SK-N-SH (cell line): ENCODE measurements at regions not wholly inside any gene's neighbourhood (a gene's known extent, or its start where the extent isn't known, plus 50 kb on each side); places are given as distances from the start of the nearest gene placed in this dataset.

Experiments
- CTCF ChIA-PET: fragments of 300-600, 350-600 bp; formaldehyde crosslinking; extraction: SDS; loops from one replicate; lab custom pipeline; 2021; lab: Yijun Ruan, JAX
- POLR2A ChIA-PET: fragments of 350-600 bp; sonication (Branson Sonifier 250); formaldehyde crosslinking; extraction: SDS; loops from one replicate; lab custom pipeline; 2020; ENCODE audit warnings: antibody characterized with exemption, inconsistent platforms; lab: Yijun Ruan, JAX
- DNase-seq: peaks from one replicate; pipeline ENCODE4 v3.0.0; 2012
- H2AFZ ChIP-seq: fragments of 200-600 bp; sonication (generic); 2 replicates; pipeline ENCODE4 v1.8.1; 2016; ENCODE audit warnings: antibody characterized with exemption, mild to moderate bottlenecking, low read depth
- H3F3A ChIP-seq: fragments of 200-600 bp; sonication (generic); replicated peaks from 2 replicates; pipeline ENCODE3; 2016; ENCODE audit warnings: antibody characterized with exemption, mild to moderate bottlenecking; ENCODE audit not compliant: insufficient read depth
- H3K27ac ChIP-seq, 2 experiments: fragments of 200-500 bp in 1 of 2; fragments of 200-600 bp in 1 of 2; sonication (Bioruptor generic) in 1 of 2; sonication (generic), shearing (Covaris generic) in 1 of 2; 2 replicates each; pipeline versions ENCODE4 v1.5.1 to v1.6.1; 2014 to 2016; ENCODE audit warnings: low read depth in 2 of 2, inconsistent platforms in 1 of 2, low read length in 1 of 2, mild to moderate bottlenecking in 1 of 2, mixed read lengths in 1 of 2
- H3K27me3 ChIP-seq: fragments of 200-600 bp; sonication (generic), shearing (Covaris generic); 2 replicates; pipeline ENCODE4 v1.6.1; 2016; ENCODE audit warnings: mixed run types; ENCODE audit not compliant: insufficient read depth
- H3K36me3 ChIP-seq, 2 experiments: fragments of 200-500 bp in 1 of 2; fragments of 200-600 bp in 1 of 2; sonication (Bioruptor generic) in 1 of 2; sonication (generic) in 1 of 2; replicated peaks in 1 of 2; 2 replicates each; pipeline versions ENCODE3 to v1.5.1; 2014 to 2016; ENCODE audit warnings: low read length in 1 of 2, mild to moderate bottlenecking in 1 of 2; ENCODE audit not compliant: insufficient read depth in 2 of 2, control insufficient read depth in 1 of 2
- H3K4me1 ChIP-seq, 2 experiments: fragments of 200-500 bp in 1 of 2; fragments of 200-600 bp in 1 of 2; sonication (Bioruptor generic) in 1 of 2; sonication (generic), shearing (Covaris generic) in 1 of 2; 2 replicates each; pipeline versions ENCODE4 v1.5.1 to v1.6.1; 2014 to 2016; ENCODE audit warnings: low read depth in 1 of 2, low read length in 1 of 2, mixed run types in 1 of 2; ENCODE audit not compliant: insufficient read depth in 2 of 2, control insufficient read depth in 1 of 2
- H3K4me2 ChIP-seq: fragments of 200-600 bp; sonication (generic), shearing (Covaris generic); 2 replicates; pipeline ENCODE4 v1.6.1; 2017; ENCODE audit warnings: mixed run types
- H3K4me3 ChIP-seq, 2 experiments: fragments of 200-500 bp in 1 of 2; fragments of 200-600 bp in 1 of 2; sonication (Bioruptor generic) in 1 of 2; sonication (generic), shearing (Covaris generic) in 1 of 2; 2 replicates each; pipeline versions ENCODE4 v1.5.1 to v1.8.1; 2014 to 2016; ENCODE audit warnings: low read depth in 2 of 2, inconsistent platforms in 1 of 2, low read length in 1 of 2, mild to moderate bottlenecking in 1 of 2, mixed read lengths in 1 of 2, moderate library complexity in 1 of 2
- H3K79me2 ChIP-seq: fragments of 200-600 bp; sonication (generic); 2 replicates; pipeline ENCODE4 v1.8.1; 2017; ENCODE audit warnings: mild to moderate bottlenecking; ENCODE audit not compliant: insufficient read depth
- H3K9ac ChIP-seq: fragments of 200-600 bp; sonication (generic); 2 replicates; pipeline ENCODE4 v1.6.1; 2017; ENCODE audit warnings: mixed run types
- H3K9me2 ChIP-seq: fragments of 200-600 bp; sonication (generic); 2 replicates; pipeline ENCODE4 v1.6.1; 2017; ENCODE audit warnings: mixed run types
- H3K9me3 ChIP-seq: fragments of 200-600 bp; sonication (generic); 2 replicates; pipeline ENCODE4 v1.6.1; 2017; ENCODE audit warnings: mixed run types, mild to moderate bottlenecking, moderate library complexity
- H4K20me1 ChIP-seq: fragments of 200-600 bp; sonication (generic); 2 replicates; pipeline ENCODE4 v1.6.1; 2017; ENCODE audit warnings: mild to moderate bottlenecking, mixed run types; ENCODE audit not compliant: insufficient read depth
- EP300 ChIP-seq, 2 experiments: IDR thresholded peaks; 2 replicates each; pipeline versions ENCODE4 v1.4.0 to v1.6.1; 2012; ENCODE audit warnings: borderline replicate concordance in 1 of 2, low read depth in 1 of 2, low read length in 1 of 2
- FOSL2 ChIP-seq: IDR thresholded peaks from 2 replicates; pipeline ENCODE4 v1.4.0; 2012; ENCODE audit warnings: low read depth, mild to moderate bottlenecking, moderate library complexity, borderline replicate concordance
- FOXM1 ChIP-seq: IDR thresholded peaks from 2 replicates; pipeline ENCODE4 v1.4.0; 2012; ENCODE audit warnings: low read depth, mild to moderate bottlenecking
- GATA2 ChIP-seq: sonication (generic); formaldehyde crosslinking; IDR thresholded peaks from 2 replicates; pipeline ENCODE4 v1.5.0; 2020; ENCODE audit warnings: mild to moderate bottlenecking, missing genetic modification reagents
- MEF2A ChIP-seq: IDR thresholded peaks from 2 replicates; pipeline ENCODE4 v1.4.0; 2012; ENCODE audit warnings: low read depth, borderline replicate concordance
- NFIC ChIP-seq: IDR thresholded peaks from 2 replicates; pipeline ENCODE4 v1.4.0; 2012; ENCODE audit warnings: borderline replicate concordance
- POLR2AphosphoS5 ChIP-seq: IDR thresholded peaks from 2 replicates; pipeline ENCODE4 v1.6.1; 2012; ENCODE audit warnings: low read depth, low read length
- RAD21 ChIP-seq: IDR thresholded peaks from 2 replicates; pipeline ENCODE4 v1.6.1; 2012; ENCODE audit warnings: mild to moderate bottlenecking, low read length
- RXRA ChIP-seq: IDR thresholded peaks from 2 replicates; pipeline ENCODE4 v1.4.0; 2012; ENCODE audit warnings: low read depth, mild to moderate bottlenecking, borderline replicate concordance
- SIN3A ChIP-seq: IDR thresholded peaks from 2 replicates; pipeline ENCODE4 v1.6.1; 2012; ENCODE audit warnings: low read depth, mild to moderate bottlenecking, low read length, moderate library complexity, borderline replicate concordance
- SMC3 ChIP-seq: IDR thresholded peaks from 2 replicates; pipeline ENCODE4 v1.6.1; 2012; ENCODE audit warnings: low read depth, low read length, improper control_type of control experiment
- TAF1 ChIP-seq: IDR thresholded peaks from 2 replicates; pipeline ENCODE4 v1.6.1; 2012; ENCODE audit warnings: low read depth, mild to moderate bottlenecking, low read length, moderate library complexity, borderline replicate concordance
- TCF12 ChIP-seq: IDR thresholded peaks from 2 replicates; pipeline ENCODE4 v1.4.0; 2012
- USF2 ChIP-seq: fragments of 150-350 bp; IDR thresholded peaks from 2 replicates; pipeline ENCODE4 v1.6.1; 2017; ENCODE audit warnings: antibody characterized with exemption, low read length, low read depth, borderline replicate concordance
- YY1 ChIP-seq: IDR thresholded peaks from 2 replicates; pipeline ENCODE4 v1.4.0; 2012; ENCODE audit warnings: low read depth, mild to moderate bottlenecking
- WGBS: methylation state at CpG from one replicate; pipeline ENCODE4 v1.1.6; 2017; ENCODE audit warnings: low lambda C conversion rate; 5-methylcytosine and 5-hydroxymethylcytosine counted together
- TF ChIP-seq, protein P1 (sequence below): IDR thresholded peaks from 2 replicates; pipeline ENCODE4; 2012
- TF ChIP-seq, protein P2 (sequence below): IDR thresholded peaks from 2 replicates; pipeline ENCODE4 v1.4.0; 2012; ENCODE audit warnings: low read depth, borderline replicate concordance
- TF ChIP-seq, protein P3 (sequence below): fragments of 200-600 bp; sonication (generic); IDR thresholded peaks from 2 replicates; pipeline ENCODE4 v1.6.1; 2017; ENCODE audit warnings: antibody characterized with exemption, mild to moderate bottlenecking, moderate library complexity

DNA sequence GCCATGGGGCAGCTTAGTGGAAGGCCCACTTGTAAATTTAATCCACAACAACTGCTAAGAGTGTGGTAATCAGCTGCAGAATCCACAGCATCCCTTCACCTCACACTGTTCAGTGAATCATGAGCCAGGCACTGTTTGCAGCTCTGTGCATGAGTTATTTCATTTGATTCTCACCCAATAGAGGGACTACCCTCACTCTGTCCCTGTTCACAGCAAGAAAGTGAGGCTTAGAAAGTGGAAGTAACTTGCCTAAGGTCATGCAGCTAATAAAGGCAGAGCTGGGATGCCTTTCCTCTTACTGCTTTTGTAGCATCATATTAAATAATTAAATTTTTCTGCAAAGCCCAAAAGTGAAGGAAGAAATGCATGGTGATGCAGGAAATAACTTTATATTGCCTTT is 346.5 kb upstream of the PLD5 start:
- Histone ChIP-seq H3F3A (no peaks in the 10 kb centered on the region), H3K9ac (no peak overlapping the region), H3K9me2 (no peaks in the 10 kb centered on the region), H3K4me2 (no peak overlapping the region), H4K20me1 (no peaks in the 10 kb centered on the region), H3K36me3 (no peaks in the 10 kb centered on the region), H3K9me3 (no peaks in the 10 kb centered on the region), H2AFZ (no peak overlapping the region), H3K4me3 (no peak overlapping the region), H3K27ac (peak overlapping the region in 1 of 2 experiments; percentile 40; a peak in 1 of 4 replicates), H3K79me2 (no peaks in the 10 kb centered on the region), H3K27me3 (no peaks in the 10 kb centered on the region), H3K4me1 (peaks cover 0 to 10% of the 10 kb centered on the region in 2 experiments; a peak in 2 of 4 replicates)
- POLR2A ChIA-PET = no interaction called here
- TF ChIP-seq SIN3A (no peak), RAD21 (no peak), NFIC (no peak), EP300 (IDR thresholded peaks at IDR 0.05; ENCODE audit: borderline replicate concordance in 1 of 2, low read depth in 1 of 2, low read length in 1 of 2) (no peak), GATA2 (CRISPR knock-in tag) (no peak), TAF1 (no peak)
- no peak for DNase-seq
- CTCF ChIA-PET = no interaction called here

- TF ChIP-seq YY1 (no peak), NFIC (no peak)
- TF ChIP-seq, protein P1, sequence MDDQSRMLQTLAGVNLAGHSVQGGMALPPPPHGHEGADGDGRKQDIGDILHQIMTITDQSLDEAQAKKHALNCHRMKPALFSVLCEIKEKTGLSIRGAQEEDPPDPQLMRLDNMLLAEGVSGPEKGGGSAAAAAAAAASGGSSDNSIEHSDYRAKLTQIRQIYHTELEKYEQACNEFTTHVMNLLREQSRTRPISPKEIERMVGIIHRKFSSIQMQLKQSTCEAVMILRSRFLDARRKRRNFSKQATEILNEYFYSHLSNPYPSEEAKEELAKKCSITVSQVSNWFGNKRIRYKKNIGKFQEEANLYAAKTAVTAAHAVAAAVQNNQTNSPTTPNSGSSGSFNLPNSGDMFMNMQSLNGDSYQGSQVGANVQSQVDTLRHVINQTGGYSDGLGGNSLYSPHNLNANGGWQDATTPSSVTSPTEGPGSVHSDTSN = no peak
- ChIA-PET POLR2A (no interaction called here), CTCF (no interaction called here)
- Histone ChIP-seq H3K4me1 (no peaks in the 10 kb centered on the region), H3K9me2 (no peaks in the 10 kb centered on the region), H3K79me2 (no peaks in the 10 kb centered on the region), H3K27me3 (no peaks in the 10 kb centered on the region), H3K27ac (no peak overlapping the region), H3K4me3 (0 out of 4 replicates have a peak overlapping the region, but pooled peaks of 1 of the 2 experiments have one; percentile 23), H2AFZ (no peak overlapping the region), H4K20me1 (no peaks in the 10 kb centered on the region), H3F3A (no peaks in the 10 kb centered on the region), H3K36me3 (no peaks in the 10 kb centered on the region), H3K9ac (no peak overlapping the region), H3K9me3 (peaks cover 4% of the 10 kb centered on the region; the same call in 1 of the 2 replicates), H3K4me2 (no peak overlapping the region)
- WGBS = 25% methylated on average over 4 of the region's 4 CpGs
- DNase-seq = no peak
Observed at GRCh38 chr1:242856289-242856688, 331.8 kb upstream of the PLD5 start.

- Histone ChIP-seq H3K9me2 (no peaks in the 10 kb centered on the region), H3K9ac (no peak overlapping the region), H3F3A (no peaks in the 10 kb centered on the region), H3K4me3 (no peak overlapping the region), H3K27ac (no peak overlapping the region), H3K79me2 (no peaks in the 10 kb centered on the region), H2AFZ (no peak overlapping the region), H3K36me3 (no peaks in the 10 kb centered on the region), H3K27me3 (no peaks in the 10 kb centered on the region), H3K4me2 (no peak overlapping the region), H4K20me1 (no peaks in the 10 kb centered on the region), H3K4me1 (no peaks in the 10 kb centered on the region), H3K9me3 (peaks cover 4% of the 10 kb centered on the region; the same call in 1 of the 2 replicates)
- ChIA-PET POLR2A (no interaction called here), CTCF (no interaction called here)
- no peak for DNase-seq
- WGBS = 58% methylated on average over 3 of the region's 3 CpGs
- no peak for TF ChIP-seq EP300 (IDR thresholded peaks at IDR 0.05; ENCODE audit: borderline replicate concordance in 1 of 2, low read depth in 1 of 2, low read length in 1 of 2)
- TF ChIP-seq TAF1 = no peak
- TF ChIP-seq USF2 = no peak
- TF ChIP-seq GATA2 (CRISPR knock-in tag) = no peak
- no peak for TF ChIP-seq POLR2AphosphoS5
- TF ChIP-seq RXRA = no peak
- no peak for TF ChIP-seq TCF12
- TF ChIP-seq, protein P2, sequence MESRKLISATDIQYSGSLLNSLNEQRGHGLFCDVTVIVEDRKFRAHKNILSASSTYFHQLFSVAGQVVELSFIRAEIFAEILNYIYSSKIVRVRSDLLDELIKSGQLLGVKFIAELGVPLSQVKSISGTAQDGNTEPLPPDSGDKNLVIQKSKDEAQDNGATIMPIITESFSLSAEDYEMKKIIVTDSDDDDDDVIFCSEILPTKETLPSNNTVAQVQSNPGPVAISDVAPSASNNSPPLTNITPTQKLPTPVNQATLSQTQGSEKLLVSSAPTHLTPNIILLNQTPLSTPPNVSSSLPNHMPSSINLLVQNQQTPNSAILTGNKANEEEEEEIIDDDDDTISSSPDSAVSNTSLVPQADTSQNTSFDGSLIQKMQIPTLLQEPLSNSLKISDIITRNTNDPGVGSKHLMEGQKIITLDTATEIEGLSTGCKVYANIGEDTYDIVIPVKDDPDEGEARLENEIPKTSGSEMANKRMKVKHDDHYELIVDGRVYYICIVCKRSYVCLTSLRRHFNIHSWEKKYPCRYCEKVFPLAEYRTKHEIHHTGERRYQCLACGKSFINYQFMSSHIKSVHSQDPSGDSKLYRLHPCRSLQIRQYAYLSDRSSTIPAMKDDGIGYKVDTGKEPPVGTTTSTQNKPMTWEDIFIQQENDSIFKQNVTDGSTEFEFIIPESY = no peak
- TF ChIP-seq SMC3 = no peak
- no peak for TF ChIP-seq FOSL2
- TF ChIP-seq FOXM1 = no peak
- TF ChIP-seq MEF2A = no peak
- TF ChIP-seq, protein P3, sequence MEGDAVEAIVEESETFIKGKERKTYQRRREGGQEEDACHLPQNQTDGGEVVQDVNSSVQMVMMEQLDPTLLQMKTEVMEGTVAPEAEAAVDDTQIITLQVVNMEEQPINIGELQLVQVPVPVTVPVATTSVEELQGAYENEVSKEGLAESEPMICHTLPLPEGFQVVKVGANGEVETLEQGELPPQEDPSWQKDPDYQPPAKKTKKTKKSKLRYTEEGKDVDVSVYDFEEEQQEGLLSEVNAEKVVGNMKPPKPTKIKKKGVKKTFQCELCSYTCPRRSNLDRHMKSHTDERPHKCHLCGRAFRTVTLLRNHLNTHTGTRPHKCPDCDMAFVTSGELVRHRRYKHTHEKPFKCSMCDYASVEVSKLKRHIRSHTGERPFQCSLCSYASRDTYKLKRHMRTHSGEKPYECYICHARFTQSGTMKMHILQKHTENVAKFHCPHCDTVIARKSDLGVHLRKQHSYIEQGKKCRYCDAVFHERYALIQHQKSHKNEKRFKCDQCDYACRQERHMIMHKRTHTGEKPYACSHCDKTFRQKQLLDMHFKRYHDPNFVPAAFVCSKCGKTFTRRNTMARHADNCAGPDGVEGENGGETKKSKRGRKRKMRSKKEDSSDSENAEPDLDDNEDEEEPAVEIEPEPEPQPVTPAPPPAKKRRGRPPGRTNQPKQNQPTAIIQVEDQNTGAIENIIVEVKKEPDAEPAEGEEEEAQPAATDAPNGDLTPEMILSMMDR = no peak
Observed at GRCh38 chr1:242854466-242854865, 330.0 kb upstream of the PLD5 start.
